CD14-positive monocyte (primary cell): ENCODE measurements at regions not wholly inside any gene's neighbourhood (a gene's known extent, or its start where the extent isn't known, plus 50 kb on each side); places are given as distances from the start of the nearest gene placed in this dataset.

Experiments
- DNase-seq, 3 donors: peaks; one replicate each; pipeline ENCODE4 v3.0.0-alpha.2; 2011 to 2022
- H2AFZ ChIP-seq: 2 replicates; pipeline ENCODE4 v1.6.0; 2012; ENCODE audit warnings: mild to moderate bottlenecking, low read depth, low read length, inconsistent platforms; ENCODE audit not compliant: insufficient read depth, poor library complexity, severe bottlenecking
- H3K27ac ChIP-seq, 2 donors: 1 replicate in 1 of 2; 2 replicates in 1 of 2; pipeline ENCODE4 v1.5.1; 2012 to 2013; ENCODE audit warnings: low read length in 2 of 2, control low read depth in 1 of 2, inconsistent platforms in 1 of 2, low read depth in 1 of 2, mild to moderate bottlenecking in 1 of 2
- H3K27me3 ChIP-seq, 2 donors: one replicate each; pipeline versions ENCODE4 v1.6.0 to v1.6.1; 2011 to 2013; ENCODE audit warnings: low read length in 2 of 2; ENCODE audit not compliant: control insufficient read depth in 2 of 2, insufficient read depth in 2 of 2
- H3K36me3 ChIP-seq, 2 donors: replicated peaks in 1 of 2; 1 replicate in 1 of 2; 2 replicates in 1 of 2; pipeline versions ENCODE4 v1.5.1 to v1.6.1; 2012 to 2013; ENCODE audit warnings: low read length in 2 of 2, control low read depth in 1 of 2, inconsistent platforms in 1 of 2, mild to moderate bottlenecking in 1 of 2; ENCODE audit not compliant: insufficient read depth in 2 of 2, control insufficient read depth in 1 of 2
- H3K4me1 ChIP-seq, 2 donors: 1 replicate in 1 of 2; 2 replicates in 1 of 2; pipeline versions ENCODE4 v1.5.1 to v1.6.1; 2012 to 2013; ENCODE audit warnings: low read length in 2 of 2, control low read depth in 1 of 2, inconsistent platforms in 1 of 2, mild to moderate bottlenecking in 1 of 2, moderate library complexity in 1 of 2; ENCODE audit not compliant: insufficient read depth in 2 of 2, control insufficient read depth in 1 of 2
- H3K4me2 ChIP-seq: replicated peaks from 2 replicates; pipeline ENCODE3; 2012; ENCODE audit warnings: low read length, moderate library complexity, mild to moderate bottlenecking; ENCODE audit not compliant: poor library complexity, severe bottlenecking; ENCODE audit errors: extremely low read depth
- H3K4me3 ChIP-seq, 3 experiments: fragments of 200-600 bp in 1 of 3; sonication (generic) in 1 of 3; replicated peaks in 1 of 3; 1 replicate in 2 of 3; 2 replicates in 1 of 3; pipeline ENCODE4 v1.5.1; 2011 to 2013; ENCODE audit warnings: low read length in 3 of 3, mild to moderate bottlenecking in 3 of 3, control low read depth in 2 of 3, low read depth in 2 of 3, inconsistent platforms in 1 of 3, moderate library complexity in 1 of 3
- H3K79me2 ChIP-seq: 2 replicates; pipeline ENCODE4 v1.6.0; 2012; ENCODE audit warnings: mild to moderate bottlenecking, control low read depth, inconsistent platforms, low read length, moderate library complexity; ENCODE audit not compliant: insufficient read depth
- H3K9ac ChIP-seq: 2 replicates; pipeline ENCODE4 v1.6.0; 2017; ENCODE audit warnings: low read length, mild to moderate bottlenecking; ENCODE audit not compliant: insufficient read depth, poor library complexity, severe bottlenecking
- H3K9me3 ChIP-seq, 2 donors: replicated peaks in 1 of 2; 1 replicate in 1 of 2; 2 replicates in 1 of 2; pipeline versions ENCODE4 v1.5.1 to v1.6.1; 2012 to 2013; ENCODE audit warnings: low read length in 2 of 2, control low read depth in 1 of 2; ENCODE audit not compliant: control insufficient read depth in 1 of 2, insufficient read depth in 1 of 2
- H4K20me1 ChIP-seq: 2 replicates; pipeline ENCODE4 v1.6.0; 2012; ENCODE audit warnings: mild to moderate bottlenecking, low read length, control low read depth, moderate library complexity; ENCODE audit not compliant: insufficient read depth
- H3K27ac Mint-ChIP-seq, 7 donors: one replicate each; pipeline ENCODE4 v1.8.0; 2020; ENCODE audit warnings: mild to moderate bottlenecking in 7 of 7, mixed read lengths in 7 of 7, moderate library complexity in 6 of 7, inconsistent platforms in 2 of 7
- H3K27me3 Mint-ChIP-seq, 3 donors: one replicate each; pipeline ENCODE4 v1.8.0; 2021 to 2022; ENCODE audit warnings: low read depth in 3 of 3, mild to moderate bottlenecking in 3 of 3, mixed read lengths in 3 of 3, moderate library complexity in 3 of 3, inconsistent platforms in 1 of 3
- H3K36me3 Mint-ChIP-seq, 2 donors: one replicate each; pipeline ENCODE4 v1.8.0; 2020; ENCODE audit warnings: mixed read lengths in 2 of 2, inconsistent platforms in 1 of 2, mild to moderate bottlenecking in 1 of 2
- H3K4me1 Mint-ChIP-seq: one replicate; pipeline ENCODE4 v1.8.0; 2020; ENCODE audit warnings: mild to moderate bottlenecking, mixed read lengths
- H3K4me3 Mint-ChIP-seq, 2 donors: one replicate each; pipeline ENCODE4 v1.8.0; 2020; ENCODE audit warnings: mild to moderate bottlenecking in 2 of 2, mixed read lengths in 2 of 2, moderate library complexity in 1 of 2
- H3K9me3 Mint-ChIP-seq, 7 donors: one replicate each; pipeline ENCODE4 v1.8.0; 2020 to 2022; ENCODE audit warnings: mixed read lengths in 7 of 7, mild to moderate bottlenecking in 6 of 7, moderate library complexity in 6 of 7, inconsistent platforms in 2 of 7
- WGBS: methylation state at CpG from one replicate; pipeline ENCODE4 v1.1.5; 2013; ENCODE audit warnings: missing lambda C conversion rate; ENCODE audit not compliant: insufficient coverage; 5-methylcytosine and 5-hydroxymethylcytosine counted together
- intact Hi-C, 2 donors: fragments of 100-400 bp; cut with micrococcal nuclease; formaldehyde crosslinking; loops; one replicate each; pipeline versions ENCODE4 v1.15.0 to v1.15.1; 2023
- TF ChIP-seq, protein P1 (sequence below): fragments of 200-600 bp; IDR thresholded peaks from one replicate; pipeline ENCODE4 v1.8.0; 2022; ENCODE audit warnings: antibody characterized with exemption, mild to moderate bottlenecking

DNA sequence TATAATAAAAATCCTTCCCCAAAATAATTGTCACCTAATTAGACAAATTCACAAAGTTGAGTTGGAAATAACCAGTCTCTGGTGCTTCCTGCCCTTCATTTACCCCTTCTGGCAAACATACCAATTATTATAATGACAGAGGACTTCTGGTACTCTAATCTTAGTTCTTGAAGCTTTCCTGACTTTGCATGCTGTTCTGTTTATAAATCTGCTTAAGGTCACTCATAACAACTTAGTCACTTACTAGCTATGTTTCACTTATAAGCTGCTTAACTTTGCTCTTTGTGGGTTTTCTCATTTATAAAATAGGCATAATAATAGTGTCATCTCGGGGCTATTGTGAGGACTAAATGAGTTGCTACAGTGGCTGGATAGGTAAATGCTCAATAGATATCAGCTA, 446.5 kb downstream of the EFNA5 start:
- Histone ChIP-seq H3K4me1 (no peaks in the 10 kb centered on the region), H4K20me1 (no peaks in the 10 kb centered on the region), H3K9me3 (no peaks in the 10 kb centered on the region), H3K36me3 (no peaks in the 10 kb centered on the region), H3K27me3 (no peaks in the 10 kb centered on the region), H3K79me2 (no peaks in the 10 kb centered on the region), H3K9ac (no peak overlapping the region), H3K27ac (no peak overlapping the region), H3K4me3 (no peak overlapping the region), H2AFZ (no peak overlapping the region), H3K4me2 (no peak overlapping the region)
- DNase-seq, result no peak
- no peaks in the 10 kb centered on the region for H3K4me1 Mint-ChIP-seq
- H3K9me3 Mint-ChIP-seq, result peaks cover 0 to 4% (median 0%) of the 10 kb centered on the region in 7 donors
- no peaks in the 10 kb centered on the region for H3K36me3 Mint-ChIP-seq
- H3K27ac Mint-ChIP-seq, result no peak overlapping the region
- no peak overlapping the region for H3K4me3 Mint-ChIP-seq
- TF ChIP-seq, protein P1, sequence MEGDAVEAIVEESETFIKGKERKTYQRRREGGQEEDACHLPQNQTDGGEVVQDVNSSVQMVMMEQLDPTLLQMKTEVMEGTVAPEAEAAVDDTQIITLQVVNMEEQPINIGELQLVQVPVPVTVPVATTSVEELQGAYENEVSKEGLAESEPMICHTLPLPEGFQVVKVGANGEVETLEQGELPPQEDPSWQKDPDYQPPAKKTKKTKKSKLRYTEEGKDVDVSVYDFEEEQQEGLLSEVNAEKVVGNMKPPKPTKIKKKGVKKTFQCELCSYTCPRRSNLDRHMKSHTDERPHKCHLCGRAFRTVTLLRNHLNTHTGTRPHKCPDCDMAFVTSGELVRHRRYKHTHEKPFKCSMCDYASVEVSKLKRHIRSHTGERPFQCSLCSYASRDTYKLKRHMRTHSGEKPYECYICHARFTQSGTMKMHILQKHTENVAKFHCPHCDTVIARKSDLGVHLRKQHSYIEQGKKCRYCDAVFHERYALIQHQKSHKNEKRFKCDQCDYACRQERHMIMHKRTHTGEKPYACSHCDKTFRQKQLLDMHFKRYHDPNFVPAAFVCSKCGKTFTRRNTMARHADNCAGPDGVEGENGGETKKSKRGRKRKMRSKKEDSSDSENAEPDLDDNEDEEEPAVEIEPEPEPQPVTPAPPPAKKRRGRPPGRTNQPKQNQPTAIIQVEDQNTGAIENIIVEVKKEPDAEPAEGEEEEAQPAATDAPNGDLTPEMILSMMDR, result no peak
- no peaks in the 10 kb centered on the region for H3K27me3 Mint-ChIP-seq
- intact Hi-C loops, result no loop called here
- no CpG with 5 or more reads among the region's 1 CpG for WGBS

DNA sequence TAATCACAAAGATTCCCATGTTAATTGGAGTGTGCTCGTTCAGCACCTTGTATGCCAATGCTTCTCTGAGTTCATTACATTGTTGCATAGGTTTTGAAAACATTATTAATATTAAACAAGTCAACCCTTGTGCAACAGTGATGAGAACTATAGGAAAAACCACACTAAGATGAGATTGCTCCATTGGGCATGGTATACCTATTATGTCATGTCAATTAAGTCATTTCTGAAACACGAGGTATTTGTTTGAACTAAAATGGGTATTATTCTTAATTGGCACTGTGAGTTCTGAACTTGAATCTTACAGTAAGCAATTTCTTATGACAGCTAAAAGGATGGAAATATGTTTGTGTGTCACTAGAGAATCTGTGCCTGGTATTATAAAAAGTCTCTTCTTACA, 447.7 kb downstream of the EFNA5 start:
- WGBS, result 100% methylated on average over 1 of the region's 2 CpGs
- Histone ChIP-seq H3K4me3 (no peak overlapping the region), H4K20me1 (no peaks in the 10 kb centered on the region), H3K4me1 (no peaks in the 10 kb centered on the region), H3K9ac (no peak overlapping the region), H2AFZ (no peak overlapping the region), H3K27me3 (no peaks in the 10 kb centered on the region), H3K27ac (no peak overlapping the region), H3K4me2 (no peak overlapping the region), H3K9me3 (no peaks in the 10 kb centered on the region), H3K79me2 (no peaks in the 10 kb centered on the region), H3K36me3 (no peaks in the 10 kb centered on the region)
- Mint-ChIP-seq H3K27ac (no peak overlapping the region), H3K9me3 (peaks cover 0 to 4% (median 0%) of the 10 kb centered on the region in 7 donors), H3K4me1 (no peaks in the 10 kb centered on the region), H3K4me3 (no peak overlapping the region), H3K27me3 (peaks cover 0 to 2% (median 0%) of the 10 kb centered on the region in 3 donors), H3K36me3 (no peaks in the 10 kb centered on the region)
- no peak for DNase-seq
- intact Hi-C loops, result no loop called here
- TF ChIP-seq, protein P1, result no peak
